Nephron progenitor cell (in vitro differentiated cells): ENCODE measurements at regions not wholly inside any gene's neighbourhood (a gene's known extent, or its start where the extent isn't known, plus 50 kb on each side); places are given as distances from the start of the nearest gene placed in this dataset.
"Not testable (repeated sequence)": the region's sequence is repeated elsewhere in the genome, so short reads cannot be mapped to it uniquely, and the experiment has no call there.

Experiments used
- DNase-seq: peaks from one replicate; pipeline ENCODE4 v3.0.0; 2021
- H3K27ac Mint-ChIP-seq: 2 replicates; pipeline ENCODE4 v1.8.0; 2021; ENCODE audit warnings: mild to moderate bottlenecking, moderate library complexity, mixed read lengths
- H3K27me3 Mint-ChIP-seq: 2 replicates; pipeline ENCODE4 v1.8.0; 2021; ENCODE audit warnings: mild to moderate bottlenecking, low read depth, mixed read lengths; ENCODE audit not compliant: poor library complexity
- H3K36me3 Mint-ChIP-seq: 2 replicates; pipeline ENCODE4 v1.8.0; 2021; ENCODE audit warnings: low read depth, mixed read lengths
- H3K4me1 Mint-ChIP-seq: 2 replicates; pipeline ENCODE4 v1.8.0; 2021; ENCODE audit warnings: mixed read lengths
- H3K4me3 Mint-ChIP-seq: 2 replicates; pipeline ENCODE4 v1.8.0; 2021; ENCODE audit warnings: mild to moderate bottlenecking, moderate library complexity, mixed read lengths
- H3K9me3 Mint-ChIP-seq: 2 replicates; pipeline ENCODE4 v1.8.0; 2021; ENCODE audit warnings: mild to moderate bottlenecking, moderate library complexity, mixed read lengths
- TF ChIP-seq, protein P1 (sequence below): fragments of 200-600 bp; sonication (generic); IDR thresholded peaks from 2 replicates; pipeline ENCODE4 v1.5.0; 2021; ENCODE audit warnings: antibody characterized with exemption

DNA sequence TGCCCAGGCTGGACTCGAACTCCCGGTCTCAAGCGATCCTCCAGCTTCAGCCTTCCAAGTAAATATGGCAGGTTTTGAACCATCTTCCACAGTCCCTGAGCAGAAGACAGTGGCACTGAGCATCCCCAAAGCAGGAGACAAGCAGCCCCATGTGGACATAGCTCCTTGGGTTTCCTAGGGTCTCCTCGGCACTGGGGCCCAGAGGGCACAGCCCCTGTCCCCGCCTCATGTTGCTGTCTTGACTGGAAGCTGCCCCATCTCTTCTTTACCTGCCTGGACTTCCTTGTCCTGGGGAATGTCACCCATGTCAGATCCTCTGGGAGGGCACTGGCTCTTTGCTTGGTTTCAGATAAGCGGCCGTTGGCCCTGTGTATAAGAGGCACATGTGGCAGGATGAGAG, 263.7 kb upstream of the RAB4A start:
- Mint-ChIP-seq H3K4me3 (no peak overlapping the region), H3K36me3 (no peaks in the 10 kb centered on the region), H3K27ac (no peak overlapping the region), H3K27me3 (peaks cover 7% of the 10 kb centered on the region), H3K4me1 (peaks cover 49% of the 10 kb centered on the region), H3K9me3 (no peaks in the 10 kb centered on the region)
- TF ChIP-seq, protein P1, sequence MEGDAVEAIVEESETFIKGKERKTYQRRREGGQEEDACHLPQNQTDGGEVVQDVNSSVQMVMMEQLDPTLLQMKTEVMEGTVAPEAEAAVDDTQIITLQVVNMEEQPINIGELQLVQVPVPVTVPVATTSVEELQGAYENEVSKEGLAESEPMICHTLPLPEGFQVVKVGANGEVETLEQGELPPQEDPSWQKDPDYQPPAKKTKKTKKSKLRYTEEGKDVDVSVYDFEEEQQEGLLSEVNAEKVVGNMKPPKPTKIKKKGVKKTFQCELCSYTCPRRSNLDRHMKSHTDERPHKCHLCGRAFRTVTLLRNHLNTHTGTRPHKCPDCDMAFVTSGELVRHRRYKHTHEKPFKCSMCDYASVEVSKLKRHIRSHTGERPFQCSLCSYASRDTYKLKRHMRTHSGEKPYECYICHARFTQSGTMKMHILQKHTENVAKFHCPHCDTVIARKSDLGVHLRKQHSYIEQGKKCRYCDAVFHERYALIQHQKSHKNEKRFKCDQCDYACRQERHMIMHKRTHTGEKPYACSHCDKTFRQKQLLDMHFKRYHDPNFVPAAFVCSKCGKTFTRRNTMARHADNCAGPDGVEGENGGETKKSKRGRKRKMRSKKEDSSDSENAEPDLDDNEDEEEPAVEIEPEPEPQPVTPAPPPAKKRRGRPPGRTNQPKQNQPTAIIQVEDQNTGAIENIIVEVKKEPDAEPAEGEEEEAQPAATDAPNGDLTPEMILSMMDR = no peak
- DNase-seq = no peak

DNA sequence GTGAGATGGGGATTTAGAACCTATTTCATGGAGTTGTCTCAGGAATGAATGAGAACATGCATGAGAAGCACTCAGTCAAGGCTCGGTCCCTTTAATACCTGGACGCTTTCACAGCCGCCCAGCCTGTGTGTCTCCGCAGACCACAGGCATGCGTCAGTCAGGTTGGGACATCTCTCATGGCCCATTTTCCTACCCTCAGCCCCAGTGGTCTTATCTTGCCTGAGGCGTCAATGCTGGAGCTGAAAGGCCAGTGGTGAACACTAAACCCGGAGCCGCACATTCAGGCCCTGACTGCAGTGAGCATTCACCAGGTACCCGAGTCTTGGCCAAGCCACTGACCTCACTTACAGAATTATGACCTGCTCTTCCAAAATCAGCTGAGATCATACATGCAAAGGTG, 263.2 kb upstream of the RAB4A start:
- no peaks in the 10 kb centered on the region for H3K9me3 Mint-ChIP-seq
- TF ChIP-seq, protein P1 = no peak
- no peak overlapping the region for H3K27ac Mint-ChIP-seq
- H3K4me1 Mint-ChIP-seq = peaks cover 44% of the 10 kb centered on the region
- no peak overlapping the region for H3K4me3 Mint-ChIP-seq
- H3K36me3 Mint-ChIP-seq = no peaks in the 10 kb centered on the region
- H3K27me3 Mint-ChIP-seq = peaks cover 7% of the 10 kb centered on the region
- DNase-seq = no peak

DNA sequence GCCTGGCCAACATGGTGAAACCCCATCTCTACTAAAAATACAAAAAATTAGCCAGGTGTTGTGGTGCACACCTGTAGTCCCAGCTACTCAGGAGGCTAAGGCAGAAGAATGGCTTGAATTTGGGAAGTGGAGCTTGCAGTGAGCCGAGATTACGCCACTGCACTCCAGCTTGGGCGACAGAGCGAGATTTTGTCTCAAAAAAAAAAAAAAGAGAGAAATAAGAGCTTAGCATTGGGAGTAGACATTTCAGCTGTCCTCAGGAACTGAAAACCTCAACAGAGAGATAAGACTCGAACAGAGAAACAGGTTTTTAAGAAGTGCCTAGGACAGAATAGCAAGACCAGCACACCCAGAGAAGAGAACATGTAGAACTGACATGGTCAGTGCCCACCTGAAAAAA, 262.6 kb upstream of the RAB4A start:
- H3K27ac Mint-ChIP-seq, H3K36me3 Mint-ChIP-seq, H3K4me3 Mint-ChIP-seq, H3K27me3 Mint-ChIP-seq, DNase-seq, H3K9me3 Mint-ChIP-seq: not testable (repeated sequence)
- H3K4me1 Mint-ChIP-seq = peaks cover 42% of the 10 kb centered on the region

DNA sequence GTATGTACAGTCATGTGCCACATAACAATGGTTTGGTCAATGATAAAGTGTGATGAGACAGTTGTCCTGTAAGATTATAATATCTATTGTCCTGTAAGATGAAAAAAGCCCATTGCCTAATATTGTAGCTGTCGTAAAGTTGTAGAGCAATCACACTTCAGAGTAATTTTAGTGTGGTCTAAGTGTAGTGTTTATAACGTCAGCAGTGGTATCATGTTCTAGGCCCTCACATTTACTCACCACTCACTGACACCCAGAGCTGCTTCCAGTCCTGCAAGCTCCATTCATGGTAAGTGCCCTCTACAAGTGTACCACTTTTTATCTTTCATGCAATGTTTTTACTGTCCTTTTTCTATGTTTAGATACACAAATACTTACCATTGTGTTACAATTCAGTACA, 259.9 kb upstream of the RAB4A start:
- Mint-ChIP-seq H3K27ac (no peak overlapping the region), H3K27me3 (peaks cover 7% of the 10 kb centered on the region), H3K9me3 (no peaks in the 10 kb centered on the region), H3K36me3 (no peaks in the 10 kb centered on the region), H3K4me3 (no peak overlapping the region), H3K4me1 (peaks cover 46% of the 10 kb centered on the region)
- no peak for DNase-seq
- TF ChIP-seq, protein P1 = no peak

DNA sequence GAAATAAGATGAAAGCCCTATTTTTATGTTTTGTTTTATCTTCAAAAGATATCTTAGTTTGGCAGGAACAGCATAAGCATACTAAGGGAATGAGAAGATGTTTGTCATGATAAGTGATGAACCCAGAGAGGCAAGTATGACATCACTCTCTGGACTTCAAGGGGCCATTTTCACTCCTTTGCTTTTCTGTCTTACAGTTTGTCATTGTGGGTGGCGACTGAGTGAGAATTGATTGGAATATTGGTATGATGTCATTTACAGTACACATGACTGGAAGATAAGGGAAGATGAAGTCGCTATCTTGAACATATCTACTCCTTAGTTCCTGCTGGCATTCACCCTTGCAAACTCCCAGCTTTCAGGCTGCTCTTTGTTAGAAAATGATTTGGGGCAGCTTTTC, 258.1 kb upstream of the RAB4A start:
- TF ChIP-seq, protein P1 = no peak
- no peak overlapping the region for H3K4me3 Mint-ChIP-seq
- no peaks in the 10 kb centered on the region for H3K36me3 Mint-ChIP-seq
- H3K27me3 Mint-ChIP-seq = peaks cover 5% of the 10 kb centered on the region
- H3K27ac Mint-ChIP-seq = no peak overlapping the region
- peaks cover 58% of the 10 kb centered on the region for H3K4me1 Mint-ChIP-seq
- DNase-seq = no peak
- no peaks in the 10 kb centered on the region for H3K9me3 Mint-ChIP-seq

DNA sequence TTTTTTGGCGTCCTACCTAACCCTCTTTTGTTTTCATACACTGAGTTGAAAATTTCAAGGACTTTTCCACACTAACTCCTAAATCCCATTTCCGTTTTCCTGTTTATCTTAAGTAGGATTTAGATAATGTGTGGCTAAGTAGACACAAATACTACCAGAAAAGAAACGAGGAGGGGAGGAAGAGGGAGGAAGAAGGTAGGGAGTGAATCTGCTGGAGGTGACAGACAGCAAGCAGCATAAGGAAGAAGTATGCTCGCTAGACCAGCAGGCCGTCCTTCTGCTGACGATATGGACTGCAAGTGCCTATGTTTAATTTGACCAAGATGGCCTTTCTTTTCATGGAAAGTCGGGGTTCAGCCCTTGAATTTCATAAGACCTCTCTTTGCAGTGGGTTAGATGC, 256.9 kb upstream of the RAB4A start:
- H3K27ac Mint-ChIP-seq = peak overlapping the region; percentile 63
- TF ChIP-seq, protein P1 = no peak
- peaks cover 5% of the 10 kb centered on the region for H3K27me3 Mint-ChIP-seq

More for the DNA sequence above, 256.9 kb upstream of the RAB4A start:
- peaks cover 58% of the 10 kb centered on the region for H3K4me1 Mint-ChIP-seq
- H3K4me3 Mint-ChIP-seq = peak overlapping the region; percentile 22
- H3K36me3 Mint-ChIP-seq = no peaks in the 10 kb centered on the region
- no peak for DNase-seq
- no peaks in the 10 kb centered on the region for H3K9me3 Mint-ChIP-seq
